Left kidney (tissue), 1 donor: ENCODE measurements at regions not wholly inside any gene's neighbourhood (a gene's known extent, or its start where the extent isn't known, plus 50 kb on each side); places are given as distances from the start of the nearest gene placed in this dataset.
"Not testable (repeated sequence)": the region's sequence is repeated elsewhere in the genome, so short reads cannot be mapped to it uniquely, and the experiment has no call there.

Experiments used
- DNase-seq: peaks from one replicate; pipeline ENCODE4 v3.0.0-alpha.2; 2013

DNA sequence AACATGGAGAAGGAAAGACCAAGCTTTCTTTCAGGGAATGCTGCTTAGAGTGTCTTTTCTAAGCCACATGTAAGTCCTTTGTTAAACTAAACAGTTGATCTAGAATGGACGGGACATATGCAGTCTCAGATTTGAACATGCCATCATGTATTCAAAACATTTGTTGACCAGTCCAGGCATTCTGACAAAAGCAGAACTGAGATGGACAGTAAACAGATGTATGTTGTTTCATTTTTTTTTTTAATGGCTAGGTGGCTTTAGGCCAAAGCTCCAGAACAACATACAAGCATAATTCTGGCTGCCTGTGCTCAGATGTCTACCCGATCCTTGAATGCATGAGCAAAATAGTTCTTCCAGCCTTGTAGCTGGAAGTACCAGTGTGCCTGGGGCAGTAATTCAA is 1211.4 kb upstream of the FAM98A start:
- DNase-seq = no peak

GRCh38 chr2:34808426-34808825 is 1209.3 kb upstream of the FAM98A start:
- DNase-seq = no peak

GRCh38 chr2:34806891-34807290 is 1207.8 kb upstream of the FAM98A start:
- no peak for DNase-seq

DNA sequence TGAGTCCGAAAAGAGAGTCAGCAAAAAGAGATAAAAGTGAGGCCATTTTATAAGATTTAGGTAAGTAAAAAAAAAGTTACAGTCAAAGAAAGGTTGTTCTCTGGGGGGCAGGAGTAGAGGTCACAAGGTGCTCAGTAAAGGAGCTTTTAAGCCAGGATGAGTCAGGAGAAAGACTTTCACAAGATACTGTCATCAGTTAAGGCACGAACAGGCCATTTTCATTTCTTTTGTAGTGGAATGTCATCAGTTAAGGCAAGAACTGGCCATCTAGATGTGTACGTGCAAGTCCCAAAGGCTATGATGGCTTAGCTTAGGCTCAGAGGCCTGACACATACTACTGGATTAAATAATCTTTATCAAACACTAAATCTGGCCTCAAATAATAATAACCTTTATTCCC is 1207.3 kb upstream of the FAM98A start:
- no peak for DNase-seq

GRCh38 chr2:34799556-34799955 is 1200.5 kb upstream of the FAM98A start:
- DNase-seq = no peak

- not testable (repeated sequence) for DNase-seq
Measured at GRCh38 chr2:34795586-34795985, 1196.5 kb upstream of the FAM98A start.

DNA sequence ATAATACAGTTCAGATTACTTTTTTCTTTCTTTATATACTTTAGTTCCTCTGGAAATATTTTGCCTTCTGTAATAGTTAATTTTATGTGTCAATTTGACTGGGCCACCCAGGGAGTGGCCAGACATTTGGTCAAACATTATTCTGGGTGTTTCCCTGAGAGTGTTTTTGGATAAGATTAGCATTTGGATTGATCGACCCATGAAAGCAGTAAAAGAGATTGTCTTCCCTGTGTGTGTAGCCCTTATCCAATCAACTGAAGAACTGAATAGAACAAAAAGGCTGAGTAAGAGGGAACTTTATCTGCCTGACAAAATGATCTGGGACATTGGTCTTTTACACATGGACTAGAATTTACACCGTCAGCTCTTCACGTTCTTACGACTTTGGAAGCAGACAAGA is 1190.1 kb upstream of the FAM98A start:
- no peak for DNase-seq

DNA sequence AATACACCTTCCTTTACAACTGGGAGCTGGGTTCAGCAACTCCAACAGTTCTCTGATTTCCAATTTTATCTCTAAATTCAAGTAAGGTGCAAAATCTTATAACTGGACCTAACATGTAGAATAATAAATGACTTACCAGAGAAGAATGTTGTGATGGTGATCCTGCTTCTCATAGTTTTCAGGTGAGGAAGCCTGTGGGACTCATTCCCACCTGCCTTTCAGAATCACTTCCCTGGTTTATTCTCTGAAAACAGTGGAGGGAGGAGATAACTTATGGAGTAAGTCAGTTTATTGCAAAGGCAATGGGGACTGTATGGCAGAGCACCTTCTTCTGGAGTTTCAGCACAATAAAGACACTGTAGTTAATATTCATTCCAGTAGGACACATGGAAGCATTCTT is 1188.2 kb upstream of the FAM98A start:
- DNase-seq = no peak

- no peak for DNase-seq
Measured at GRCh38 chr2:34785206-34785785, 1186.2 kb upstream of the FAM98A start.

DNA sequence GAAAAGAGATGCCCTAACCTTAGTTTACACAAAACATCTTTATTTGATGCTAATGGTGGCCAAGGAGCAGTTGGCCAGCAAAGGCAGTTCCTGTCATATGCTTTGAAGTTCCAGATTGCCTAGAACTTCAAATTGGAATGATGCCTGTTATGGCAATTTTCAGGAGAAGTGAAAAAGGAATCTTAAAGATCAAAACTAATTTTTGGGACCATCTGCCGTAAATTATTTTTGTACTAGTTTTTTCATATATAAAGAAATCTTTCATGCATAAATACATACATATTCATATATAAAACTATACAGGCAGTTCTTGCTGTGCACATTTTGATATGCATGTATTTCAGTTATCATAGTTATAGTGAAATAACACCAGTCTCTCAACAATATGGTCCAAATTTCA is 1185.6 kb upstream of the FAM98A start:
- DNase-seq = no peak

GRCh38 chr2:34750742-34751141 is 1151.6 kb upstream of the FAM98A start:
- DNase-seq = not testable (repeated sequence)

- no peak for DNase-seq
Measured at GRCh38 chr2:34747643-34748042, 1148.5 kb upstream of the FAM98A start.

DNA sequence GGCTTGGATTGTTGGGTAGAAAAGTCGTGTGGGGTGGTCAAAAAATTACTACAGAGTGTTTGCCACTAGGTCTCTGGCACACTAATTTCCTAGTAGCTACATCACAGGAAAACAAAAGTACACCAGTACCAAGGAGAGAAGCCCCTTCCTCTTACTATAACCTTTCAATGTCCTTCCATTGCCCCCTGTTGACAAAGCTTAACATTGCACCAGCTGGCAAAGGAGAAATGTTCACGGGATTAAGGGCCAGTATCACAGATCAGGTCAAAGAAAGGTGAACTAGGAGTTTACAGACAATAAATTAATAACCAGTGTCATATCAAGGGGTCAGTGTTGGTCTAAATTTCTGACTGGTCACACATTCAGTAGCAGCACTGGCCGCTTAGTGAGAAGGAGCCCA is 1139.6 kb upstream of the FAM98A start:
- no peak for DNase-seq

DNA sequence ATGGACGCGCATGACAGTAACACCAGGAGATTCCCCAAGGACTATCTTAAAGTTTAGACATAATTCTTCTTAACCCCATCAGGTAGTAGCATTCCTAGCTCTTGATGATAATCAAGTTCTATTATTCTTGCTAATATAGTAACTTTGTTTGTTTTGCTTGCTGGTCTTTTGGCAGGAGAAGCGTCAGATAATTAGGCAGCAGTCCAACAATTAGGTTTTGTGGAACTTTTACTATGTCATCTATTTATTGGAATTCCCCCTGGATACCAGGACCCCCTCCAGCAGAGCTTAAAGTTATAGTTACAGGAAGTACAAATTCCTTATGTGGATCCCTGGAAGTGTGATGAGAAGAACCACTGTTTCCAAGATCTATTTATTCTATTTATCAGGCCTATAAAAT is 1138.0 kb upstream of the FAM98A start:
- DNase-seq = no peak

DNA sequence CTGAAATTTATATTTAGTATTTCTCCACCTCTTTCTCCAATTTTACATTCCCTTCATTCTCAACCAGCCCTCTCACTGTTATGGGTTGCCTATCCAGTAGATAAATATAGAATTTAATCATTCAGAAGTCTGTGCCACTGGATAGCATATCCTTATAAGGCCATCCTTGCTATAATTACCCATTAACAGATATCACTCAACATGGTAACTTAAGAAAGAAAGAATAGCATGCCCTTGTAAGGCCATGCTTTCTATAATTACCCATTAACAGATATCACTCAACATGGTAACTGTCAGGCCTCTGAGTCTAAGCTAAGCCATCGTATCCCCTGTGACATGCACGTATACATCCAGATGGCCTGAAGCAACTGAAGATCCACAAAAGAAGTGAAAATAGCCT is 1137.4 kb upstream of the FAM98A start:
- no peak for DNase-seq

DNA sequence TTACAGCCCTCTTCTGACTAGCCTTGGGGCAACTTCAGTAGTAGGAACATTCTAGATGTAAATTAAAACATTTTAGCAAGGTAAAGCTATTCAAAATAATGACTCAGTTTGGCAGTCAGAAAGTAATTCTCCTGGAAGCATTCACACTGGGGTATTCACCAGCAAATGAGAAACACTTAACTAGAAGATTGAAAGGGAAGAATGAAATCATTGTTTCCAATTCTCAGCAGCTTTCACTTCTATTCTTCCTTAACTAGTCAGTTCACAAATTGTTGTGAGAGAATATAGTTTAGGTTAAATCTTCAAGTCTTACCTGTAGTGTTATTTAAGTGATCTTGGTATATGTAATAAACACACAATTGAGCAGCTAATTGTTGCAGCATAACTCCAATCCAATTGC is 1135.6 kb upstream of the FAM98A start:
- DNase-seq = no peak

GRCh38 chr2:34734042-34734441 is 1134.9 kb upstream of the FAM98A start:
- DNase-seq = no peak

DNA sequence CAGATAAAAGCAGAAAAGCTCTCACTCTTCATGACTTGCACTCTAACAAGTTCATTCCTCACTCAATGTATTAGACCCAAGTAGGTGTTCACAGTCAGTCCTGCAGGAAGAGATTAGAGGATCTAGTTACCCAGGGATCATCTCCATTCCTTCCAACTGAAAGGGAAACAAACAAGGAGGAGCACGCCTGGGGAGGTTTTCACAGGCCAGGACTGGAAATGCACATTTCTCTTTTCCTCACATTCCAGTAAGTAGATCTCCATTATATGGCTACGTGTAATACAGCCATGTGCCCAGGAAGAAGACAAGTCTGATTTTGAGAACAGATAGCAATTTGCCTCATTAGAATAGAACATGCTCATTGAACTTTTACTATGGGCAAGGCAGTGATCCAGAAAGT is 1132.2 kb upstream of the FAM98A start:
- no peak for DNase-seq

- DNase-seq = no peak
Measured at GRCh38 chr2:34729845-34730244, 1130.7 kb upstream of the FAM98A start.

GRCh38 chr2:34724107-34724506 is 1125.0 kb upstream of the FAM98A start:
- DNase-seq = no peak

GRCh38 chr2:34723683-34724082 is 1124.6 kb upstream of the FAM98A start:
- no peak for DNase-seq

DNA sequence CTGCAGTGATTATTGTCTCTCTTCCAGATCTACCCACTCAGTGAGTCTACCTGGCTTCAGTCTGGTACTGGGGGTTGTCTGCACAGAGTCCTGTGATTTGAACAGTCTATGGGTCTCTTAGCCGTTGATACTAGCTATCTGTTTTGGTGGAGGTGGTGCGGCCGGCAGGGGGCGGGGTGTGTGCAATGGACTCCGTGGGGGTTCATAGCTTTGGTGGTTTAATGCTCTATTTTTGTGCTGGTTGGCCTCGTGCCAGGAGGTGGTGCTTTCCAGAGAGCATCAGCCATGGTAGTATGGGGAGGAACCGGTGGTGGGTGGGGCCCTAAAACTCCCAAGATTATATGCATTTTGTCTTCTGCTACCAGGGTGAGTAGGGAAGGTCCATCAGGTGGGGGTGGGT is 1120.1 kb upstream of the FAM98A start:
- no peak for DNase-seq

DNA sequence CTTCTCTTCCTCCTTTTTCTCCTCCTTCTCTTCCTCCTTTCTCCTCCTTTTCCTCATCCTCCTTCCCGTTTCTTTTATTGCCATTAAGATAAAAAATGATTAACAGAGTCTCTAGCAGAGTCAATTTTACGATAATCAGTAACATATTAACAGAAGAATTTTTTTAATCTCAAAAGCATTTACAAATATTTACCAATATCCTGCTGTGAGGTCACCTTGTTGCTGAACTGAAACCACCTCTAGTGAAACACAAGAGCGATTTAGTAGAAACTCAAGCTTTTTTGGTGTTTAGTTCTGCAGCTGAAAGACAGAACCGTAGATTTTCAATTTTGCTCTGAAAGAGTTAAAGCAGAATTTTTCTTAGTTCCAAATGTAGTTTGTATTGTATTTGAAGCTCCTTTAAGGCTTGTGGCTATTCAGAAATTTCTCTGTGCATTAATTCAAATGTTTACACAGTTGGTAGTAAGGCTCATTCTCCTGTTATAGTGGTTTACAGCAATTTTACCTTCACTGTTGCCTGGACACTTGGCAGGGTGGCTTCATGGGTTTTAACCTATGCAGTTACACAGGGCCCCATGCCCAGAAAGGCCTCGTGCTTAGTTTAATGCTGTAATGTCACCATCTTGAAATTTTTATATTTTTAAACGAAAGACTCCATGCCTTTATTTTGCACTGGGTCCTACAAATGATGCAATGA is 1106.6 kb upstream of the FAM98A start:
- DNase-seq = no peak

DNA sequence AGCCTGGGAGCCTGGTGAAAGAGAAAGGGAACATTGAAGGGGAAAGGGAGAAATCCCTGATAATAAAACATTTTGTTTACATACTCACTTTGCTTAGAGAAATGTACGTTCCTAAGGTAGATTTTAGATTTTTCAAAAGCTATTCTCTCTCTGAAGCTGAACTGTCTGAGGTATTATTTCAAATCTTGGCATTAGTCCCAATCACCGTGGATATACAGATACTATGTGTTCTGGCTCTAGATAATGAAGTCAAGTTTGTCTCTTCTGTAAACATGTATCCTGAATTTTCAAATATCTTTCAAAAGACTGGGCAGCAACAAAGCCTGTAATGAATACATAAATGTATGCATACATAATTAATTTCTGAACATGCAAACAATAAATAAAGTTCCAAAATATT is 1104.2 kb upstream of the FAM98A start:
- DNase-seq = no peak
